A673 (cell line): ENCODE measurements at regions not wholly inside any gene's neighbourhood (a gene's known extent, or its start where the extent isn't known, plus 50 kb on each side); places are given as distances from the start of the nearest gene placed in this dataset.

Experiments
- EZH2 ChIP-seq: fragments of 200-600 bp; sonication (generic); IDR thresholded peaks from 2 replicates; pipeline ENCODE4 v1.6.1; 2017; ENCODE audit warnings: borderline replicate concordance, low read depth, mild to moderate bottlenecking, mixed read lengths, antibody characterized with exemption, low read length; ENCODE audit not compliant: poor library complexity, severe bottlenecking
- TF ChIP-seq, protein P1 (sequence below): fragments of 300-800, 200-600 bp; sonication (generic); conservative IDR thresholded peaks from 2 replicates; pipeline ENCODE4 v1.5.1; 2017; ENCODE audit warnings: low read depth, mild to moderate bottlenecking, antibody characterized with exemption, low read length, moderate library complexity, mixed read lengths

DNA sequence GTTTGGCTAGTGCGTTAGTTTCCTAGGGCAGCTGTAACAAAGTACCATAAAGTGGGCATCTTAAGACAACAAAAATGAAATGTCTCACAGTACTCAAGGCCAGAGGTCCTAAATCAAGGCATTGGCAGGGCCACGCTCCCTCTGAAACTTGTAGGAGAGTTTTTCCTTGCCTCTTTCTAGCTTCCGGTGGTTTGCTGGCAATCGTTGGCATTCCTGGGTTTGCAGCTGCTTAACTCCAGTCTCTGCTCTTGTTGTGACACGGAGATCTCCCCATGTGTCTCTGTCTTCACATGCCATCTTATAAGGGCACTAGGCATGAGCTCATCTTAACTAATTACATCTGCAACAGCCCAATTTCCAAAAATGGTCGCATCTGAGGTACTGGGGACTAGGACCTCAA is 362.0 kb upstream of the BOD1L1 start:
- TF ChIP-seq, protein P1, sequence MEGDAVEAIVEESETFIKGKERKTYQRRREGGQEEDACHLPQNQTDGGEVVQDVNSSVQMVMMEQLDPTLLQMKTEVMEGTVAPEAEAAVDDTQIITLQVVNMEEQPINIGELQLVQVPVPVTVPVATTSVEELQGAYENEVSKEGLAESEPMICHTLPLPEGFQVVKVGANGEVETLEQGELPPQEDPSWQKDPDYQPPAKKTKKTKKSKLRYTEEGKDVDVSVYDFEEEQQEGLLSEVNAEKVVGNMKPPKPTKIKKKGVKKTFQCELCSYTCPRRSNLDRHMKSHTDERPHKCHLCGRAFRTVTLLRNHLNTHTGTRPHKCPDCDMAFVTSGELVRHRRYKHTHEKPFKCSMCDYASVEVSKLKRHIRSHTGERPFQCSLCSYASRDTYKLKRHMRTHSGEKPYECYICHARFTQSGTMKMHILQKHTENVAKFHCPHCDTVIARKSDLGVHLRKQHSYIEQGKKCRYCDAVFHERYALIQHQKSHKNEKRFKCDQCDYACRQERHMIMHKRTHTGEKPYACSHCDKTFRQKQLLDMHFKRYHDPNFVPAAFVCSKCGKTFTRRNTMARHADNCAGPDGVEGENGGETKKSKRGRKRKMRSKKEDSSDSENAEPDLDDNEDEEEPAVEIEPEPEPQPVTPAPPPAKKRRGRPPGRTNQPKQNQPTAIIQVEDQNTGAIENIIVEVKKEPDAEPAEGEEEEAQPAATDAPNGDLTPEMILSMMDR, result no peak
- no peak for TF ChIP-seq EZH2
